ENCODE measurements at regions not wholly inside any gene's neighbourhood (a gene's known extent, or its start where the extent isn't known, plus 50 kb on each side); places are given as distances from the start of the nearest gene placed in this dataset.

GRCh38 chr11:25901415-25901814 is 430.5 kb upstream of the ANO3 start:
- TF ChIP-seq POLR2AphosphoS5 (IDR thresholded peaks at IDR 0.05; ENCODE audit: low read depth) (no peak), CTCF (conservative IDR thresholded peaks at IDR 0.05; ENCODE audit: low read depth in 2 of 2) (no peak), ZNF114 (CRISPR knock-in tag; IDR thresholded peaks at IDR 0.05) (no peak), REST (IDR thresholded peaks at IDR 0.05; ENCODE audit: unreplicated experiment) (no peak)

All from GM23338 (cell line).